Esophagus muscularis mucosa (tissue), 4 donors: ENCODE measurements at regions not wholly inside any gene's neighbourhood (a gene's known extent, or its start where the extent isn't known, plus 50 kb on each side); places are given as distances from the start of the nearest gene placed in this dataset.

ENCODE experiments used
- EP300 ChIP-seq: sonication (generic); formaldehyde crosslinking; IDR thresholded peaks from one replicate; pipeline ENCODE4 v1.6.1; 2017; ENCODE audit warnings: antibody characterized with exemption
- POLR2A ChIP-seq: fragments of 450-650 bp; IDR thresholded peaks from one replicate; pipeline ENCODE4 v1.6.1; 2017; ENCODE audit warnings: antibody characterized with exemption, moderate library complexity, mild to moderate bottlenecking, low read depth
- TF ChIP-seq, protein P1 (sequence below), 3 experiments: fragments of 200-600 bp in 2 of 3; fragments of 450-650 bp in 1 of 3; sonication (generic) in 2 of 3; IDR thresholded peaks; one replicate each; pipeline ENCODE4 v1.5.1; 2017 to 2019; ENCODE audit warnings: antibody characterized with exemption in 3 of 3, mild to moderate bottlenecking in 2 of 3, moderate library complexity in 1 of 3

GRCh38 chr9:116080561-116080960, 73.0 kb upstream of the PAPPA start:
- TF ChIP-seq, protein P1, sequence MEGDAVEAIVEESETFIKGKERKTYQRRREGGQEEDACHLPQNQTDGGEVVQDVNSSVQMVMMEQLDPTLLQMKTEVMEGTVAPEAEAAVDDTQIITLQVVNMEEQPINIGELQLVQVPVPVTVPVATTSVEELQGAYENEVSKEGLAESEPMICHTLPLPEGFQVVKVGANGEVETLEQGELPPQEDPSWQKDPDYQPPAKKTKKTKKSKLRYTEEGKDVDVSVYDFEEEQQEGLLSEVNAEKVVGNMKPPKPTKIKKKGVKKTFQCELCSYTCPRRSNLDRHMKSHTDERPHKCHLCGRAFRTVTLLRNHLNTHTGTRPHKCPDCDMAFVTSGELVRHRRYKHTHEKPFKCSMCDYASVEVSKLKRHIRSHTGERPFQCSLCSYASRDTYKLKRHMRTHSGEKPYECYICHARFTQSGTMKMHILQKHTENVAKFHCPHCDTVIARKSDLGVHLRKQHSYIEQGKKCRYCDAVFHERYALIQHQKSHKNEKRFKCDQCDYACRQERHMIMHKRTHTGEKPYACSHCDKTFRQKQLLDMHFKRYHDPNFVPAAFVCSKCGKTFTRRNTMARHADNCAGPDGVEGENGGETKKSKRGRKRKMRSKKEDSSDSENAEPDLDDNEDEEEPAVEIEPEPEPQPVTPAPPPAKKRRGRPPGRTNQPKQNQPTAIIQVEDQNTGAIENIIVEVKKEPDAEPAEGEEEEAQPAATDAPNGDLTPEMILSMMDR (IDR thresholded peaks at IDR 0.05): no peak
- no peak for TF ChIP-seq POLR2A
- no peak for TF ChIP-seq EP300
